ENCODE measurements at regions not wholly inside any gene's neighbourhood (a gene's known extent, or its start where the extent isn't known, plus 50 kb on each side); places are given as distances from the start of the nearest gene placed in this dataset.

- Histone ChIP-seq H3K27ac (peak overlapping the region in 3 of 4 donors; percentile 59 to 88 (median 67)), H3K4me1 (peaks cover 3 to 45% (median 34%) of the 10 kb centered on the region in 4 donors), H3K4me3 (no peak overlapping the region), H3K27me3 (no peaks in the 10 kb centered on the region), H3K36me3 (no peaks in the 10 kb centered on the region), H3K9me3 (peaks cover 0 to 2% (median 0%) of the 10 kb centered on the region in 4 donors)
- DNase-seq = no peak
- intact Hi-C loops (cut with DNase I) = loop anchor here (2.0 kb wide), 2 partner anchors 23 to 59 kb away; no protein-coding TSS in a partner anchor
- 85 to 86% methylated on average over 14 of the region's 14 CpGs for whole genome bisulfite sequencing, 2 donors
- no peak for TF ChIP-seq EP300 (IDR thresholded peaks at IDR 0.05)
- TF ChIP-seq POLR2AphosphoS5 (IDR thresholded peaks at IDR 0.05) = no peak
- TF ChIP-seq POLR2A (IDR thresholded peaks at IDR 0.05) = no peak
- no peak for TF ChIP-seq CTCF (IDR thresholded peaks at IDR 0.05)
Measured at GRCh38 chr16:86455640-86456039, 54.7 kb upstream of the FOXF1 start.

- peak; percentile 94 for DNase-seq
- Histone ChIP-seq H3K4me1 (peaks cover 3 to 53% (median 44%) of the 10 kb centered on the region in 4 donors), H3K27ac (peak overlapping the region; percentile 83 to 88 (median 86)), H3K27me3 (no peaks in the 10 kb centered on the region), H3K4me3 (no peak overlapping the region), H3K9me3 (peaks cover 0 to 8% (median 1%) of the 10 kb centered on the region in 4 donors), H3K36me3 (no peaks in the 10 kb centered on the region)
- intact Hi-C loops (cut with DNase I) = loop anchor here (1.0 to 2.0 kb wide), 3 partner anchors 25 to 113 kb away; partner anchors contain the start of gene FOXF1
- TF ChIP-seq POLR2A (IDR thresholded peaks at IDR 0.05) (no peak), EP300 (IDR thresholded peaks at IDR 0.05) (peak; percentile 87 to 96 (median 94)), POLR2AphosphoS5 (IDR thresholded peaks at IDR 0.05) (peak; percentile 77 to 91 (median 86))
- 57 to 63% methylated on average over 11 of the region's 11 CpGs for WGBS, 2 donors
Measured at GRCh38 chr16:86457501-86458148, 52.7 kb upstream of the FOXF1 start.

GRCh38 chr16:86458149-86458777 lies 52.1 kb upstream of the FOXF1 start:
- Histone ChIP-seq H3K9me3 (peaks cover 0 to 8% (median 1%) of the 10 kb centered on the region in 4 donors), H3K4me3 (no peak overlapping the region), H3K4me1 (peaks cover 6 to 60% (median 48%) of the 10 kb centered on the region in 4 donors), H3K36me3 (no peaks in the 10 kb centered on the region), H3K27ac (peak overlapping the region; percentile 83 to 88 (median 86)), H3K27me3 (no peaks in the 10 kb centered on the region)
- no peak for DNase-seq
- 19 to 47% methylated on average over 7 of the region's 7 CpGs for WGBS, 2 donors
- intact Hi-C loops (cut with DNase I) = loop anchor here (1.0 to 2.0 kb wide), 2 partner anchors 53 to 114 kb away; partner anchors contain the start of gene FOXF1
- peak in 1 of 4 donors; percentile 20 for TF ChIP-seq POLR2AphosphoS5 (IDR thresholded peaks at IDR 0.05)
- no peak for TF ChIP-seq CTCF (IDR thresholded peaks at IDR 0.05)

GRCh38 chr16:86459266-86459665 lies 51.1 kb upstream of the FOXF1 start:
- no peak for TF ChIP-seq CTCF (IDR thresholded peaks at IDR 0.05)
- TF ChIP-seq POLR2AphosphoS5 (IDR thresholded peaks at IDR 0.05) = peak in 2 of 4 donors; percentile 11 to 36
- no peak for TF ChIP-seq POLR2A (IDR thresholded peaks at IDR 0.05)
- TF ChIP-seq EP300 (IDR thresholded peaks at IDR 0.05) = no peak
- intact Hi-C loops (cut with DNase I) = loop anchor here (2.0 kb wide), 1 partner anchor 52 kb away; the partner anchor contains the start of gene FOXF1
- no peak overlapping the region for H3K4me3 ChIP-seq
- peak; percentile 80 for DNase-seq
- H3K36me3 ChIP-seq = no peaks in the 10 kb centered on the region
- no peaks in the 10 kb centered on the region for H3K27me3 ChIP-seq
- H3K4me1 ChIP-seq = peaks cover 6 to 65% (median 52%) of the 10 kb centered on the region in 4 donors
- H3K27ac ChIP-seq = peak overlapping the region; percentile 83 to 88 (median 86)
- peaks cover 0 to 8% (median 1%) of the 10 kb centered on the region in 4 donors for H3K9me3 ChIP-seq
- 73% methylated on average over 13 of the region's 13 CpGs for WGBS, 2 donors

Small RNA genes lying in the stretch of these regions (small RNA-seq; reads per million reads assigned to genes)
- gene RF00019 = 0 reads per million in 3 donors

Measured in sigmoid colon (tissue), 6 donors.